NCI-H2196 (cell line): ENCODE measurements at regions not wholly inside any gene's neighbourhood (a gene's known extent, or its start where the extent isn't known, plus 50 kb on each side); places are given as distances from the start of the nearest gene placed in this dataset.

Experiments
- DNase-seq: peaks from one replicate; lab custom pipeline; 2025; ENCODE audit not compliant: unreplicated experiment; lab: John Stamatoyannopoulos, UW

- DNase-seq, result no peak
These were observed 328.1 kb upstream of the SNX7 start for GRCh38 chr1:98333406-98333805.

GRCh38 chr1:98331718-98332311 lies 329.7 kb upstream of the SNX7 start:
- DNase-seq, result no peak

GRCh38 chr1:98331243-98331642 lies 330.3 kb upstream of the SNX7 start:
- DNase-seq, result no peak

DNA sequence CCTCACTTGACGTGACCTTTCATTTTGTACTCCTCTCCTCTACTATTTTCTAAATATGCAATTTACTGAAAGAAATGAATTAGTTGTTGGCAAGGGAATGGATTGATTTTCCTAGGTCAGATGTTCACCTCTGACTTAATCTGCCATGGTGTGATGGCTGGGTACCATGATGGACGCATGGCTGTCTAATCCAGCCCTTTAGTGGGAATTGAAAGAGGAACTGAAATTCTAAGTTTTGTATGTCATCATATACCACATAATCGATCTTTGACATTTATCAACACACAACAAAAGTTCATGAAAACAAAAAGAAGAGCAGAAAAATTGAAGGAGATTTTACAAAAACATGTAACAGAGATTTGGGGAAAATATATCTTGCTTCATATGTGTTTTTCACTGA lies 331.3 kb upstream of the SNX7 start:
- no peak for DNase-seq

DNA sequence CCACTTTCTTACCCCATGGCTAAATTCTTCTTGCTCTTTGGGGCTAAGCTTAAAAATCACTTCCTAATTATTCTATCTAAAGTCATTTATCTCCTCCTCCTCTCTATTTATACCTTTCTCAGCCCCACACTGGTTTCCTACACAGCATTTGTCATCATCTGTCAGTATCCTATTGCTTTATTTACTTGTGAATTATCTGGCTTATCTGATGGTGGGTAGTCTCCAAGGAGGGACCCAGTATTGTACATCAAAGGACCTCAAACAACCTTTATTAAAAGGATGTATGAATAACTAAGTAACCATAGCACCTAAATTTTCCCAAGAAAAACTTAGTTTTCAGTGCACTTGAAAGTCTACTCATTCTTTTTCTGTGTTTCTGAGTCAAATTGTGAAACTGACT lies 332.7 kb upstream of the SNX7 start:
- DNase-seq, result no peak

DNA sequence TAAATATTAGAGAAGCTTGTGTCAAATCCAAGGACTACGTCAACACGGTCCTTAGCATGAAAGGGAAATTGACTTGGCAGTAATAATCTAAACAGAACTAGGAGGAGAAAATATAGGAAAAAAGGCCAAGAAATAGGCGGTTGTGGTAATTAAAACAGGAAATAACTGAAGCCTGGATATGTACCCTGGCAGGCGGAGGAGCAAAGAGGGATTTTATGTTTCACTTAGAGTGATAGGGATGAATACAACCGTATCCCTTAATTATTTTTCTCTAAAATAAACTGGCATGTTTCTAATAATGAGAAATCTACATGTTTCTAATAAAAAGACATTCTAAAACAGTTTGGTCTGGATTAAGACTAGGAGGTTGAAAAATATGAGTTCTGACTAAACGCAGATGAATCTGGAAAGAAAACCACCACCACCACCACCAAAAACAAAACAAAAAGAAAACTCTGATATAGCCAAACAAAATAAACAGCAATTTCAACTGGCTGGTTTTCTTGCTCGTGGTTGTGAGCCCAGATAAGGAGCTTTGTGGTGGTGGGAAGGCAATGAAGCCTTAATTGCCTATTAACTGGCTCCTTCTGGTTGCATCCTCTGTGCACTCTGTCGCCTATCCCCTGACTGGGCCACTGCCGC lies 334.2 kb upstream of the SNX7 start:
- no peak for DNase-seq

DNA sequence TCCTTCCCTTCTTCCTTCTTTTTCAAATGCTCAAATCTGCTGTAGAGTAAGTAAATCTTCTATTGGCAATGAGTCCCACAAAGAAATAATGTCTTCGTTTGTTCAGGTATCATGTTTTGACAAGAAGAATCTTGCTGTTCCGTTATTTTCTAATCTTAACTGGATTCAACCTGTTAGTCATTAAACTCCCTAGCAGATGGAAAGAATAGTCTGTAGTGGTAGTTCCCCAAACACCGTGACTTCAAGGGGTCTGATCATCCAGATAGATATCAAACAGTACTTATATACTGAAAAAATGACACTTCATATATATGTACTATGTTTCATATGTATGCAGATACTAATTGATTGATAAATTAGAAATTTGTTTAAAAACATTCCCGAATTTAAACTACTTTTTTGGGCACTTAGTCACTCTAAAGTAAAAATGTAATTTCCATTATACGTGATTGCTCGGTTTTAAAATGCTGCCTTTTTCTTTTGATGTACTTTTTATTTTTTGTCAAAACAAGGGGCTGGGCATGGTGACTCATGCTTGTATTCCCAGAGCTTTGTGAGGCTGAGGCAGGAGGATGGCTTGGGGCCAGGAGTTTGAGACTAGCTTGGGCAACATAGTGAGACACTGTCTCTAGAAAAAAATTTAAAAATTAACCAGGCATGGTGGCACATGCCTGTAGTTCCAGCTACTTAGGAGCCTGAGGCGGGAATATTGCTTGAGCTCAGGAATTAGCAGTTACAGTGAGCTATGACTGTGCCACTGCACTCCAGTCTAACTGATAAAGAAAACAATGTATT lies 335.7 kb upstream of the SNX7 start:
- DNase-seq, result no peak

DNA sequence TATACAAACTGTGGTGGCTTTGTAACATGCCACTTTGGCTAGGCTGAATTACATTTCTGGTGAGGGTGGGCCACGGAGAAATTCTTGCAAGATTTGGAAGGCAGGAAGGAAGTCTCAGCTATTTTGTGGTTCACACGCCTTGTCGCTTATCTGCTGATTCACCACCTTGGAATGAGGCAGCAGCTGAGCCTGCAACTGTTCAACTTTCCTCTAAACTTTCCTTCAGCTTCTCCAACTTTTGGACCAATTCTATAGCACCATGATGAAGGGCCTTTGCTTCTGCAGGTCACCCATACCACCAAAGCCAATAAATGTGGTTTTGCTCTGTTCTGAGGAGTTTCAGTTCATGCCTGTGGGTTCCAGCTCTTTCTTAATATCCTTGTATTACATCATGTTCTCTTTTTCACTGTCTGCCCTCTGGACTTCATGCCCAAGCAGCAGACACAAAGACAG lies 337.6 kb upstream of the SNX7 start:
- DNase-seq, result no peak

DNA sequence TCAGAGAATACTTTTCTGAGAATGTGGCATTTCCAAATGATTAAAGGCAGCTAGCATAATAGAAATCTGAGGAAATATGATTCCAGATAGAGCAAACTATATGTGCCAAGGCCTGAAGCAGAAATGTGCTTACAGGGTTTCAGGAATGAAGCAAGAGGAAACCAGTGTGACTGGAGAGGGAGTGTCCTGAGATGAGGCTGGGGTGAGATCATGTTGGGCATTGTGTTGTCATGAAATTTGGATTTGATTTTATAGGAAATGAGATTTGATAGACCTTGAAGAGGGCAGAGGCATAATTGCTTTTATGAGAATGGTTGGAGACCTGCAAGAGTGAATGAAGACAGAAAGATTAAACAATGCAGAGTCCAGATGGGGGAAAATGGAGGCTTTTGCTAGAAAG lies 338.1 kb upstream of the SNX7 start:
- no peak for DNase-seq

- DNase-seq, result no peak
These were observed 338.6 kb upstream of the SNX7 start for GRCh38 chr1:98322966-98323365.

DNA sequence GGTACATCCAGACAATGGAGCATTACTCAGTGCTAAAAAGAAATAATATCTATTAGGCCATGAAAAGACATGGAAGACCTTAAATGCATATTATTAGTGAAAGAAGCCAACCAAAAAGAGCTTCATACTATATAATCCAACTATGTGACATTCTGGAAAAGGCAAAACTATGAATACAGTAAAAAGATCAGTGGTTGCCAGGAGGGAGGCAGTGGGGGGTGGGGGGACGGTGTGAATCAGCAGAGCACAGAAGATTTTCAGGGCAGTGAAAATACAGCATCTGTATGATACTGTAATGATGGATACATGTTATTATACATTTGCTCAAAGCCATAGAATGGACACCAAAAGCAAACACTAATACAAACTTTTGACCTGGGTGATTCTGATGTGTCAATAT lies 339.4 kb upstream of the SNX7 start:
- no peak for DNase-seq

- no peak for DNase-seq
These were observed 340.3 kb upstream of the SNX7 start for GRCh38 chr1:98321191-98321590.

- DNase-seq, result no peak
These were observed 345.1 kb upstream of the SNX7 start for GRCh38 chr1:98316286-98316905.

DNA sequence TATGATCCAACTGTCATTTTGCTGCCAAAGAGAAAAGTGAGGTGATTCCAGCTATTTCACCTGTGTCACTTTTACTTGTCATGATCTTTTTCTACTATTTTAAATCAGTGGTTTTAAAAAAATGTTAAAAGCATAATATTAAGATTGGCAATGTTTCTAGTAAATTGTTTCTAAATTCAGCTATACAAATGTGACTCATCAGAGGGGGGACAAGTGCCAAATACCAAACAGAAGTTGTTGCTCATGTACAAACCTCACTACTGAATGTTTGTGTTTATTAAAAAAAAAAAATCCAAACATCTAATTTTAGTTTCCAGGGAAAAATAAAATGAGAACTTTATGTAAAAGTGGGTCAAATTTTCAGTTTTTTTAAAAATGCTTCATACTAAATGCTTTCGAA lies 346.2 kb upstream of the SNX7 start:
- no peak for DNase-seq

GRCh38 chr1:98314601-98315000 lies 346.9 kb upstream of the SNX7 start:
- no peak for DNase-seq

- no peak for DNase-seq
These were observed 354.9 kb upstream of the SNX7 start for GRCh38 chr1:98306517-98307089.

- DNase-seq, result no peak
These were observed 356.2 kb upstream of the SNX7 start for GRCh38 chr1:98305362-98305761.

DNA sequence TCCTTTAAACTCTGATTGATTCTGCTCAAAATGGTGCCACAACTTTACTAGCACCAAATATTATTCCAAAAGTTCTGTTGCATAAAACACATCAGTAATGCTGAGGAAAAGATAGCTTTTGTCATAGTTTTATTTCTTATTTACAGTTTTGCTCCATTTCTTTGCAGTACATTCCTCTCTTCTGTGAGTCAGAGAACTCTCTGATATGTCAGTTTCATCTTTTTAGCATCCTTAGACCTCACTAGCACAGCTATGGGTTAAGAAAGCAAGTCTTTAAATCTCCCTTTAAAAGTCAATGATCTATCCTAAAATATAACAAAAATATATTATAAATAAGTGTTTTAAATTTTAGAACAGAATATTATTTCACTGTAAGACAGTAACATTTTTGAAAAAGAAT lies 356.6 kb upstream of the SNX7 start:
- no peak for DNase-seq

- no peak for DNase-seq
These were observed 361.7 kb upstream of the SNX7 start for GRCh38 chr1:98299861-98300260.

GRCh38 chr1:98299313-98299712 lies 362.2 kb upstream of the SNX7 start:
- no peak for DNase-seq

- DNase-seq, result no peak
These were observed 363.2 kb upstream of the SNX7 start for GRCh38 chr1:98298319-98298718.

DNA sequence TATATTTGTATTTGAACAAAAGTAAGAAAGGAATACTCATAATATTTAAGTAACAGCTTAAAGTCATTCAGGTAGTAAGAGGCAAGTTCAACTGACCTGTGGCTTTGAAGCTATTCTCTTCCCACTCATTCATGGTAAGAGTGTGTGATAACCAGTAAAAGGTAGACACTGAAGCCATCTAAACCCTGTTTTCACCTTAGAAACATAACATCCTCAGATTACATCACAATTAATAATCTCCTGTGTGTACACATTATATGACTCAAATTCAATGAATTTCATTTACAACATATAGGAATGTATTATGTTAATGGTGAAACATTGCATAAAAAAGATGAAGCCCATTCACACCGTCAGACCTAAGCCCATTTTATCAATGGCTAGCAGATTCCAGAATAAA lies 364.8 kb upstream of the SNX7 start:
- no peak for DNase-seq
